Stomach (tissue), 4 donors: ENCODE measurements at regions not wholly inside any gene's neighbourhood (a gene's known extent, or its start where the extent isn't known, plus 50 kb on each side); places are given as distances from the start of the nearest gene placed in this dataset.

Experiments used
- EP300 ChIP-seq: sonication (generic); formaldehyde crosslinking; IDR thresholded peaks from one replicate; pipeline ENCODE4 v1.6.1; 2017; ENCODE audit warnings: antibody characterized with exemption
- POLR2AphosphoS5 ChIP-seq, 3 donors: sonication (generic); formaldehyde crosslinking; IDR thresholded peaks; one replicate each; pipeline ENCODE4 v1.6.1; 2016; ENCODE audit warnings: antibody characterized with exemption in 3 of 3
- TF ChIP-seq, protein P1 (sequence below), 7 experiments: fragments of 450-650 bp in 4 of 7; fragments of 200-600 bp in 3 of 7; sonication (generic) in 3 of 7; IDR thresholded peaks; one replicate each; pipeline ENCODE4 v1.5.1; 2016 to 2019; ENCODE audit warnings: antibody characterized with exemption in 7 of 7, control low read depth in 2 of 7, mild to moderate bottlenecking in 1 of 7

- TF ChIP-seq EP300 (no peak), POLR2AphosphoS5 (IDR thresholded peaks at IDR 0.05) (no peak)
- TF ChIP-seq, protein P1, sequence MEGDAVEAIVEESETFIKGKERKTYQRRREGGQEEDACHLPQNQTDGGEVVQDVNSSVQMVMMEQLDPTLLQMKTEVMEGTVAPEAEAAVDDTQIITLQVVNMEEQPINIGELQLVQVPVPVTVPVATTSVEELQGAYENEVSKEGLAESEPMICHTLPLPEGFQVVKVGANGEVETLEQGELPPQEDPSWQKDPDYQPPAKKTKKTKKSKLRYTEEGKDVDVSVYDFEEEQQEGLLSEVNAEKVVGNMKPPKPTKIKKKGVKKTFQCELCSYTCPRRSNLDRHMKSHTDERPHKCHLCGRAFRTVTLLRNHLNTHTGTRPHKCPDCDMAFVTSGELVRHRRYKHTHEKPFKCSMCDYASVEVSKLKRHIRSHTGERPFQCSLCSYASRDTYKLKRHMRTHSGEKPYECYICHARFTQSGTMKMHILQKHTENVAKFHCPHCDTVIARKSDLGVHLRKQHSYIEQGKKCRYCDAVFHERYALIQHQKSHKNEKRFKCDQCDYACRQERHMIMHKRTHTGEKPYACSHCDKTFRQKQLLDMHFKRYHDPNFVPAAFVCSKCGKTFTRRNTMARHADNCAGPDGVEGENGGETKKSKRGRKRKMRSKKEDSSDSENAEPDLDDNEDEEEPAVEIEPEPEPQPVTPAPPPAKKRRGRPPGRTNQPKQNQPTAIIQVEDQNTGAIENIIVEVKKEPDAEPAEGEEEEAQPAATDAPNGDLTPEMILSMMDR (IDR thresholded peaks at IDR 0.05) = no peak
Measured at GRCh38 chr3:96361241-96361640, 453.2 kb upstream of the EPHA6 start.
